ENCODE measurements at regions not wholly inside any gene's neighbourhood (a gene's known extent, or its start where the extent isn't known, plus 50 kb on each side); places are given as distances from the start of the nearest gene placed in this dataset.

- peaks cover 18% of the 10 kb centered on the region for H3K27me3 ChIP-seq
- H3K36me3 ChIP-seq: no peaks in the 10 kb centered on the region
- no peak overlapping the region for H3K27ac ChIP-seq
- no peaks in the 10 kb centered on the region for H3K9me3 ChIP-seq
- H3K4me3 ChIP-seq (ENCODE audit: low read depth in 1 of 2, low read length in 1 of 2): no peak overlapping the region
- no peak for TF ChIP-seq CTCF (IDR thresholded peaks at IDR 0.05)
- H3K4me1 ChIP-seq (ENCODE audit: control insufficient read depth in 1 of 2, insufficient read depth in 1 of 2, low read depth in 1 of 2, low read length in 1 of 2): no peaks in the 10 kb centered on the region
Observed at GRCh38 chr15:68506071-68506470, 72.7 kb upstream of the CORO2B start.

GRCh38 chr15:68507447-68507846, 71.3 kb upstream of the CORO2B start:
- no peak for TF ChIP-seq CTCF (IDR thresholded peaks at IDR 0.05)
- Histone ChIP-seq H3K4me1 (ENCODE audit: control insufficient read depth in 1 of 2, insufficient read depth in 1 of 2, low read depth in 1 of 2, low read length in 1 of 2) (no peaks in the 10 kb centered on the region), H3K9me3 (no peaks in the 10 kb centered on the region), H3K4me3 (ENCODE audit: low read depth in 1 of 2, low read length in 1 of 2) (no peak overlapping the region), H3K36me3 (no peaks in the 10 kb centered on the region), H3K27me3 (peaks cover 18% of the 10 kb centered on the region), H3K27ac (no peak overlapping the region)

- Histone ChIP-seq H3K27ac (no peak overlapping the region), H3K36me3 (no peaks in the 10 kb centered on the region), H3K27me3 (peaks cover 18% of the 10 kb centered on the region), H3K4me1 (ENCODE audit: control insufficient read depth in 1 of 2, insufficient read depth in 1 of 2, low read depth in 1 of 2, low read length in 1 of 2) (no peaks in the 10 kb centered on the region), H3K4me3 (ENCODE audit: low read depth in 1 of 2, low read length in 1 of 2) (no peak overlapping the region), H3K9me3 (no peaks in the 10 kb centered on the region)
- TF ChIP-seq CTCF (IDR thresholded peaks at IDR 0.05): no peak
Observed at GRCh38 chr15:68508485-68509189, 70.2 kb upstream of the CORO2B start.

DNA sequence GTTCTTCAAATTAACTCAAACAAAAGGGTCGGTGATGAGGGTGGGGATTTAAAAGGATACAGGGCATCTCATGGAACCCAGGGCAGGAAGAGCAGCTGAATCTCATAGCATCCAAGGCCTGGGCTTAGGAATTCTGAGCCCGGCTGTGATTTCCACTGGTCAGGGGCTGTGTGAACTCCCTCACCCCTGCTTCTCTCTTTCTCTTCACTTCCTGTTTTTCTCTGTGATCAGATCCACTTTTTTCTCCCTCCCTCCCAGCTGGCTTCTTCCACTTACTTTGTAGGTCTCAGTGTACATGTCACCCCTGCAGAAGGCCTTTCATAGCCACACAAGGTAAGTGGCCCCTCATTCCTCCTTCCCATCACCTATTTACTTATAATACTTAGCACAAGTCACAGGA, 68.2 kb upstream of the CORO2B start:
- H3K27ac ChIP-seq: no peak overlapping the region
- H3K9me3 ChIP-seq: no peaks in the 10 kb centered on the region

DNA sequence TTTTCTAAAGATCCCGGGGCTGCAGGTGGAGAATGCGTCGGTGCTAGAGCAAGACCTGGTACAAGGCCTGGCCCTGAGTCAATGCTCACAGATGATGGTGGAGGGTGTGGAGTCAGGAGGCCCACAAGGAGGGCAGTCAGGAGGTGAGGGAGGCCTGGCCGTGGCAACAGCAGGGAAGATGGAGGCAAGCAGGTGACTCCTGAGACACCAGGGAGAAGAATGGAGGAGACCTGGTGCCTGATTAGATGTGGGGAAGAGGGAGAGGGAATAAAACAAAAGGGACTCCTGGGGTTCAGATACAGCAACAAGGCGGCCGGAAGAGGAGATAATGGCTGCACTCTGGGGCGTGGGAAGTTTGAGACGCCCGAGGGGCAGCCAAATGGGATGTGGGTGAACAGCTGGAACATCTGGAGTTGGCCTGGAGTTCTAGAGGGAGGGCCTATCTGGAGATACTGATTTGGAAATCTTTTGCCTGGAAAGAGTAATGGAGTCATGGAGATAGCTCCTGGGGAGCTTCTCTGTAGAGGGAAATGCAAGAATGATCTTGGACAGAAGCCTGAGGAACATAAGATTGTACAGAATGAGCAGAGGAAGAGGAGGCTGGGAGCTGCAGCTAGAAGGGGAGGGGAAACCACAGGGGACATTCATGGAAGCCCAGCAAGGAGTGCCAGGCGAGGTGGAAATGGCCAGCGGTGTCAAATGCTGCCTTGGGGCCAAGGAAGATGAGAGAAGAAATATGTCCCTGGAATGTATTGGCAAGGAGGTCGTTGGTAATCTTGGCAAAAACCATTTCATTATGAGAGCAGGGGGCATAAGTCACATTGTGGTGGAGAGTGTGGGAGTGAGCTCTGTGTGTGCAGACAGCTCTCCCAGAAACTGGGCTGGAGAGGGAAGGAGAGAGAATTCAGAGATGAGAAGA, 67.5 kb upstream of the CORO2B start:
- no peak for TF ChIP-seq CTCF (IDR thresholded peaks at IDR 0.05)
- Histone ChIP-seq H3K4me1 (ENCODE audit: control insufficient read depth in 1 of 2, insufficient read depth in 1 of 2, low read depth in 1 of 2, low read length in 1 of 2) (no peaks in the 10 kb centered on the region), H3K4me3 (ENCODE audit: low read depth in 1 of 2, low read length in 1 of 2) (no peak overlapping the region), H3K9me3 (no peaks in the 10 kb centered on the region), H3K36me3 (no peaks in the 10 kb centered on the region), H3K27ac (no peak overlapping the region), H3K27me3 (no peaks in the 10 kb centered on the region)

More for the DNA sequence above, 68.2 kb upstream of the CORO2B start:
- no peaks in the 10 kb centered on the region for H3K4me1 ChIP-seq (ENCODE audit: control insufficient read depth in 1 of 2, insufficient read depth in 1 of 2, low read depth in 1 of 2, low read length in 1 of 2)
- H3K4me3 ChIP-seq (ENCODE audit: low read depth in 1 of 2, low read length in 1 of 2): no peak overlapping the region
- H3K36me3 ChIP-seq: no peaks in the 10 kb centered on the region
- peaks cover 3% of the 10 kb centered on the region for H3K27me3 ChIP-seq
- TF ChIP-seq CTCF (IDR thresholded peaks at IDR 0.05): no peak

Measured in neutrophil (primary cell).